ENCODE measurements at regions not wholly inside any gene's neighbourhood (a gene's known extent, or its start where the extent isn't known, plus 50 kb on each side); places are given as distances from the start of the nearest gene placed in this dataset.

DNA sequence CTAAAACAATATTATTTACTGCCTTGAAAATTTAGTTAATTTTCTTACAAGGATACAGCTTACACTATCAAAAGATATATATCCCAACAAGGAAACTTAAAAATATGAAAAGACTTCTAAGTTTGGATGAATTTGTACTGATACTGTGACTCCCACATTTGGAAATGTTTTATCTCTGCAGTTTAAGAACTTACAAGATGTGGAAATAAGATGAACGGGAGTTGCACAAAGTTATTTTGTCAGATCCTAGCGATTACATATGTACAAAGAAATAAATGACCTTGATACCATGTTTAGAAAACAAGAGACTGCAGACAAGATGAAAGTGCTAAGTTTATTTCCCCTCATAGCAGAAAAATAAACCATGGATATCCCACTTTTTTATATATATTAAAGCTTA lies 103.7 kb upstream of the TMEM106B start:
- no peaks in the 10 kb centered on the region for H3K9me2 ChIP-seq (ENCODE audit: insufficient read depth)
- peaks cover 7% of the 10 kb centered on the region for H3K4me1 Mint-ChIP-seq
- H3K4me1 ChIP-seq (ENCODE audit: insufficient read depth) = peaks cover 5% of the 10 kb centered on the region; the same call in 1 of the 2 replicates
- H3K4me2 ChIP-seq = no peak overlapping the region
- no peak overlapping the region for H3K27ac Mint-ChIP-seq
- H4K20me1 ChIP-seq (replicated peaks; ENCODE audit: insufficient read depth) = no peaks in the 10 kb centered on the region
- no peaks in the 10 kb centered on the region for H3K36me3 Mint-ChIP-seq (ENCODE audit: low read depth)
- no peak overlapping the region for H3K27ac ChIP-seq (ENCODE audit: low read depth)
- H3K27me3 Mint-ChIP-seq (ENCODE audit: insufficient read depth, low read depth, poor library complexity) = peaks cover 17% of the 10 kb centered on the region
- ATAC-seq (no peak), DNase-seq (ENCODE audit: low spot score) (no peak)
- no peaks in the 10 kb centered on the region for H3K9me3 Mint-ChIP-seq
- H3K79me2 ChIP-seq (replicated peaks; ENCODE audit: insufficient read depth) = no peaks in the 10 kb centered on the region
- H3K36me3 ChIP-seq (ENCODE audit: insufficient read depth) = no peaks in the 10 kb centered on the region
- H2AFZ ChIP-seq = no peak overlapping the region
- H3K27me3 ChIP-seq (ENCODE audit: insufficient read depth) = peaks cover 20% of the 10 kb centered on the region
- H3F3A ChIP-seq (replicated peaks; ENCODE audit: low read depth) = no peaks in the 10 kb centered on the region
- H3K4me3 Mint-ChIP-seq = no peak overlapping the region
- H3K4me3 ChIP-seq = no peak overlapping the region
- TF ChIP-seq STAT1 (IDR thresholded peaks at IDR 0.05; ENCODE audit: unreplicated experiment) (no peak), EZH2 (IDR thresholded peaks at IDR 0.05; ENCODE audit: low read depth, unreplicated experiment) (no peak), EZH2phosphoT487 (IDR thresholded peaks at IDR 0.05; ENCODE audit: unreplicated experiment) (no peak), NANOG (IDR thresholded peaks at IDR 0.05; ENCODE audit: borderline replicate concordance) (no peak), ZNF114 (CRISPR knock-in tag; IDR thresholded peaks at IDR 0.05) (no peak), JUNB (IDR thresholded peaks at IDR 0.05; ENCODE audit: unreplicated experiment) (no peak), REST (IDR thresholded peaks at IDR 0.05; ENCODE audit: unreplicated experiment) (no peak), CREB1 (CRISPR knock-in tag; IDR thresholded peaks at IDR 0.05; ENCODE audit: low read depth) (no peak), CTCF (conservative IDR thresholded peaks at IDR 0.05; ENCODE audit: low read depth in 2 of 2) (no peak), ZNF331 (CRISPR knock-in tag; IDR thresholded peaks at IDR 0.05; ENCODE audit: low read depth) (no peak), POLR2AphosphoS5 (IDR thresholded peaks at IDR 0.05; ENCODE audit: low read depth) (no peak), ZNF462 (CRISPR knock-in tag; IDR thresholded peaks at IDR 0.05) (no peak), ETS1 (IDR thresholded peaks at IDR 0.05) (no peak)
